MV-4-11 (cell line): ENCODE measurements at regions not wholly inside any gene's neighbourhood (a gene's known extent, or its start where the extent isn't known, plus 50 kb on each side); places are given as distances from the start of the nearest gene placed in this dataset.

Experiments used
- DNase-seq: peaks from one replicate; lab custom pipeline; 2025; lab: John Stamatoyannopoulos, UW

- DNase-seq: no peak
These were observed 52.4 kb upstream of the UPP2 start for GRCh38 chr2:158049129-158049855.

DNA sequence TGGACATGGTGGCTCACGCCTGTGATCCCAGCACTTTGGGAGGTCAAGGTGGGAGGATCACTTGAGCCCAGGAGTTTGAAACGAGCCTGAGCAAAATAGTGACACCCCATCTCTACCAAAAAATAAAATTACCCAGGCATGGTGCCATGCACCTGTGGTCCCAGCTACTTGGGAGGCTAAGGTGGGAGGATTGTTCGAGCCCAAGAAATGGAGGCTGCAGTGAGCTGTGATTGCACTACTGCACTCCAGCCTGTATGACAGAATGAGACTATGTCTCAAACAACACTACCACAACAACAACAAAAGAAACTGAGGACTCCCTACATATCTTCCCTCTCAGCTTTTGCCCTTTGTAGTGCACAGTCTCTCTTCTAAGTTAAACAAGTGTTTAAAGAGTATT, 53.3 kb upstream of the UPP2 start:
- no peak for DNase-seq

- DNase-seq: no peak
These were observed 54.5 kb upstream of the UPP2 start for GRCh38 chr2:158047156-158047611.

GRCh38 chr2:158046121-158046880, 55.4 kb upstream of the UPP2 start:
- DNase-seq: peak; percentile 40

DNA sequence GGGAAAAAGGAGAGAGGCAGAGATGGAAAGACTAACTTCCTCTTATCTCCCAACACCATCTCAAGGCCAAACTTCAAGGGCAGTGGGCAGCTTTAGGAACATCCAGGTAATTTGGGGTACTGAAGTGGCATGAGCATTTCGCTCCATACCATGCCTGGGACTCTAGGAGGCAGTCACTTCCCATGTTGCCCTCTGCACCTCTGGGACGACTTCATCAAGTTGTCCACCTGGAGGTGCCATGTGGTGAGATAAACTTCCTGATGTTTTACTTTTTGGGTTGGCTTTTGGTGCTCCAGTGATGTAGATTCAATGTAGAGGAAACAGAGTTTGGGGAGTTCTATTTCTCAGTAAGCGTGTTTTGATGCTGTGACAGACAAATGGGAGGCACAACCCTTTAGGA, 56.3 kb upstream of the UPP2 start:
- DNase-seq: peak; percentile 4

GRCh38 chr2:158043181-158043948, 58.3 kb upstream of the UPP2 start:
- peak; percentile 4 for DNase-seq

DNA sequence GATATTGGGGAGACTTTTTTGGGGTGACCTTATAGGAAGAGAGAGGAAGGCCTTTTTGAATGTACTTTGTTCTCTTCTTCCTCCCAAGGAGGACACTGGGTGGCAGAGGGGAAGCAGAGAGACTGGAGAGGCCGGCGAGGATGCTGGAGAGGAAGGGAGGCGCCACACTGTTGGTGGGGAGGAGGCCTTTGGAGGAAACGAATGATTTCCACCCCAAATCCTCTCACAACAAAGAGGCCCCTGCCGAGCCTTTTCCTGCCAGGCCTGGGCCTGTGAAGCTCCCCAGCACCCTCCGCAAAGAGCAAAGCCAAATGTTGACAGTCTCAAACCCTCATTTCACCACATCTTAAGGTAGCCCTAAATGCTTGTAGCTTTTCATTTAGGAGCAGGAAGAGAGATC, 59.0 kb upstream of the UPP2 start:
- DNase-seq: peak; percentile 35

DNA sequence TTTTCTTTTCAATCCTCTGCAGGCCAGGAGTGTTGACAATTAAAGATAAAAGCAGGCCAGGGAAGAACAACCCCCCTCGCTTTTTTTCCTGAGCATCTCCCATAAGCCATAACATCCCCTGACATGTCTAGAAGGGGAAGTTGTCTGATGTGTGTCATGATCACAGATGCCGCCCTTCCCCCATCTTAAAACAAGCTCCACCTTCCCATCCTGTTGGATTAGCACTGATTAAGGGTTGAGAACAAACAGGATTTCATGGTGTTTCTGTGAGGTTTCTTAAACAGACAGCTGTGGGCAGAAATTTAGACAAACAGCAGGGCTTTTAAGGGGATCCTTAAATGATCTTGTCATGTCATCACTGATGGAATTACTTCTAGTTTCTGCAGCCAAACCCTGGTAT, 59.4 kb upstream of the UPP2 start:
- peak; percentile 69 for DNase-seq

DNA sequence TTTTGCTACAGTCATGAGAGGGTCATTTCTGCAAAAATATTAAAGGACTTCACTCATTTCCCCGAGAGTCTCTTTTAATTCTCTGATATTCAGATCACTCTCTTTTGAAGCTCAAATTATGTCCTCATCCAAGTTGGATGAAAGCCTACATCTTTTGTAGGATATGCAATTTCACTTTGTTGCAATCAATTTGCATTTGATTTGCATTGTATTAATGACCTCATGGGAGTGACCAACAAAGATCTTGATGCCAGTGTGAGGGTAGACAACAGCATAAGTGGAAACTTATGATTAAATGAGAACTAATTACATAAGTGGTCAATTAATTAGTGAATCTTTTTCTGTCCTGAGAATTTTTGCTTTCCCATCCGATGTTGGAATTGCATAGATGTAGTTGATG, 60.3 kb upstream of the UPP2 start:
- no peak for DNase-seq

DNA sequence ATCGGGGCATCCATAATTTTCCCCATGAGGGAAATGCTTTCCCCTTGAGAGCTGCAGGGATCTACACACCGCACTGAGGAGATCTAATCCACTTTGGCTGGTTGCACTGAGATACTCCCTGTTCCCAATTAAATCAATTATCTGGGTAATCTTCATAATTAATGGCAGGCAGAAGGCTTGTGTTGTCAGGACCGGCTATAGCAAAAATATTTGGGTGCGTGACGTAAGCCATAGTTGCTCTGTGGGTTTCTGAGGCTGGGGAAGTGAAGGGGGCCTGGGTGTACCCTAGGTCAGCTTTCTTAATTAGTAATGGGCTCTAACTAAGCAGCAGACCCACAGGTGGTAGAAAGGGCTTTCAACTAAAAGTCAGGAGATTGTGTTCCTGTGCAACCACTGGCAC, 62.8 kb upstream of the UPP2 start:
- no peak for DNase-seq

- peak; percentile 92 for DNase-seq
These were observed 67.3 kb upstream of the UPP2 start for GRCh38 chr2:158034198-158034866.

- DNase-seq: no peak
These were observed 70.3 kb upstream of the UPP2 start for GRCh38 chr2:158031371-158031770.

DNA sequence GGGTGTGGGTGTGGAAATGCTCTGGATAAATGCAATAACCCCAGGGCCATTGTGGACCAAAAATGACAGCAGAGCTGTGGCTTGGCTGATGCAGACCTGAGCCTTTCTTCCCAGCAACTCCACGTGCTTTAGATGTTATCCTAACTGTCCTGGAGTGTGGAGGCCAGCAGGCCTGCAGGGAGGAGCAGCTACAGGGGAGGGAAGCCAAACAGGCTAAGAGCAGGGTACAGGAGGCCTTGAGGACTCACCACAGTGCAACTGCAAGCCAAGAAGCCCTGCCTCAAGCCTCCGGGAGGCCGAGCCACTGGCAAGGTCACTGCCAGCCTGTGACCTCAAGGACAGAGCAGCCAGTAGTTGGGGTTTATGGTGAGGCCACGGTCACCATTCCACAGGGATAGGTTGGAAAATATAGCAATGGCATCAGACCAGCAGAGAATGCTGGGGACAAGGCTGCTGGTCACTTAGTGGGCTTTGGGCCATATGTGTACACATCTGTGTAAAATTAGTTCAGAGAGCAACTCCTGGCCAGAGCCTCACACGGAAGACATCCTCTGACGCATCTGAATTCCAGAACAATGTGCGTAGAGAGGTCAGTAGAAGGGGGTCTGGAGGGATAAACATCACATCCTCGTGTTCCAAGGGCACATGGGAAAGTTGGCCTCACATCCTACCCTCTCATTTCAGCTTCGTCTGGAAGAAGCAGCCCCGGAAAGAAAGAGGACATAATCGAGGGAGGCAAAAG, 76.2 kb upstream of the UPP2 start:
- no peak for DNase-seq

GRCh38 chr2:158024288-158024898, 77.3 kb upstream of the UPP2 start:
- DNase-seq: peak; percentile 42

GRCh38 chr2:158022888-158023287, 78.8 kb upstream of the UPP2 start:
- DNase-seq: no peak

DNA sequence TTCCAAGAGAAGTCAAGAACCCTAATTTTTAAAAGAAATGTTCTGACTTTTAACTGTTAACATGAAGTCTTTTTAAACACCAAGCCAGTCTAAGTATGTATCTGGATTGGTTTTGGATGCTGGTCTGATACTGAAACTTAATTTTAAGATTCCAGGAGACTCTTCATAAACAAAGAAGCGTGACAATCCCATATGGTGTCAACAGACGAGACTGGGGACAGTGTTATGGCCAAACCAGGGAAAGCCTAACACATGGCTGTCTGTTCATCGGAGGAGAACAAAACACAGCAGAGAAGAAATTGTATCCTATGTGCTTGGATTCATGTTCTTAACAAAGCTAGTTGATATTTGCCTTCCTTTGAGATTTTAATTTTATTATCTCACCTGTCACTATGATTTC, 80.5 kb upstream of the UPP2 start:
- no peak for DNase-seq

GRCh38 chr2:158015428-158016076, 86.1 kb upstream of the UPP2 start:
- DNase-seq: no peak

DNA sequence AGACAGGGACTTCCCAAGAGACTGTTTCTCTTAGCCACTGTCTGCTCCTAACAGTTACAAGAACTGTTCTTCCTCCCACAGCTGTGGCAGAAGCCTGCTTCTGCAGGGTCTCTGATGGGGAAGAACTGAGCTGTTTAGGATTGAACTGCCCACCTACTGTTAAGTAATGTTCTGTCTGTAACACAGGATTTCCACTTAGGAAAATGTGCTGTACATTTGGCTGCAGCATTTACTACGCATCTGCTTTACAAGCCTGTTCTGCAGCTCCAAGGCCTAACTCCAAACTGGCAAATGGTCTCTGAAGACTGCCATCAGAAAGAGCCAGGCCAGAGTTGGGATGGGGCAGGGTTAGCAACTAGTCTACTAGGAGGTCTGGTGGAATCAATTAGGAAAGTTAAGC, 87.8 kb upstream of the UPP2 start:
- DNase-seq: no peak

DNA sequence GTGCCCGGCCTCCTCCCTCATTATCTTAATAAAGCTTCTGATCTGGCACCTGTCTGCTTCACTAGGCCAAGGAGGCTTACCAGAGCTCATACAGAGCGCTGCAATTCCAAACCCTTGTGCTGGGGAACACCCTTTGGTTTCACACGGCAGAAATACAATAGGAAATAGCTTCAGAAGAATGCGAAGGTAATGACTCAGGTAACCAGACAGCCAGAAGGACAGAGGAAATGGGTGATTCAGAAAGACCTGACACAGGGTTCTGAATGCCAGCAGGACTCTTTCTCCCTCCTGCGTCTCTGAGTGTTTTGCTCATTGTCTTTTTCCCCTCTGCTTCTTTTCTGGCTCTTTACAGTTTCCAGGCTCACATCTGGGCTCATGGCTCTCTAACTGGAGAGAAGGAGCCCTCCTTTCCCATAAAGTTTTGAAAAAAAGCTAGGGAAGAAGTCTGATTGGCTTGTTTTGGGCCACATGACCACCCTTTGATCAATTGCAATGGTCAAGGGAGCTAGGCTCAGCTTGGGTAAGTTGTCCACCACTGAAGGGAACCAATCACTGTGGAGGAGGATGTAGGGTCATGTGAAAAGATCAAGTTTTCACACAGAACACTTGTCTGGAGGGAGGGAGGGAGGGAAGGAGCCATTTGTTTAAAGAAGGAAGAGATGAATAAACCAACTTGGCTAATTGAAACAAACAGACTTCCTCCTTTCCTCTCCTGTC, 90.5 kb upstream of the UPP2 start:
- peak; percentile 64 for DNase-seq

DNA sequence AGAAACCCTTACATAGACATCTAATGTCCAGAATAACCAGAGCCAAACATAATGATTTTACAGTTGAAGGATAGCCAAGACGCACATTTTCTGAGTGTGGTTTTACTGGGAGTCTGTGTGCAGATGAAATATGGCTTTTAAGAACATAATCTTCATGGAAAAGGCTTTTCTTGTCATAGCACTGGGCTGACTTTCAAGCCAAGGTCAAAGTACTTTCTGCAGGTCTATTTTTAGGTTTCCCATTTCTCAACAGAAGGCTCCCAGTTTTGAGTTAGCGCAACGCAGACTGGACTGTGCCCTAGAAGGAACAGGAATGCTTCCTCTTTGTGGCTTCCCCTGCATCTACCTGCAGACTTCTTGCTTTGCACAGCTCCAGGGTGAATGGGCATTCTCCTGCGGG, 92.3 kb upstream of the UPP2 start:
- DNase-seq: peak; percentile 51
